Testis (tissue), 2 donors: ENCODE measurements at regions not wholly inside any gene's neighbourhood (a gene's known extent, or its start where the extent isn't known, plus 50 kb on each side); places are given as distances from the start of the nearest gene placed in this dataset.

Source experiments
- DNase-seq: peaks from one replicate; pipeline ENCODE4 v3.0.0-alpha.2; 2019
- H3K27ac ChIP-seq, 2 donors: fragments of 200-600 bp; sonication (generic); one replicate each; pipeline ENCODE4 v1.5.1; 2019
- H3K27me3 ChIP-seq: fragments of 200-600 bp; sonication (generic); one replicate; pipeline ENCODE4 v1.5.1; 2019
- H3K36me3 ChIP-seq: fragments of 200-600 bp; sonication (generic); one replicate; pipeline ENCODE4 v1.5.1; 2017; ENCODE audit warnings: low read depth; ENCODE audit errors: missing control alignments
- H3K4me1 ChIP-seq: fragments of 200-600 bp; sonication (generic); one replicate; pipeline ENCODE4 v1.5.1; 2019
- H3K4me3 ChIP-seq, 2 donors: fragments of 200-600 bp; sonication (generic); one replicate each; pipeline ENCODE4 v1.5.1; 2017 to 2019
- H3K9me3 ChIP-seq: fragments of 200-600 bp; sonication (generic); one replicate; pipeline ENCODE4 v1.5.1; 2017
- POLR2A ChIP-seq: fragments of 450-650 bp; IDR thresholded peaks from one replicate; pipeline ENCODE4 v1.6.1; 2017; ENCODE audit warnings: antibody characterized with exemption, mild to moderate bottlenecking, moderate library complexity
- WGBS, 2 donors: methylation state at CpG; one replicate each; pipeline ENCODE4 v1.1.5; 2018; 5-methylcytosine and 5-hydroxymethylcytosine counted together
- intact Hi-C: fragments of 100-400 bp; cut with DNase I; formaldehyde crosslinking; loops from one replicate; pipeline ENCODE4 v1.15.1; 2023; ENCODE audit warnings: low total_unique reads
- TF ChIP-seq, protein P1 (sequence below), 3 experiments: fragments of 450-650 bp in 2 of 3; fragments of 200-600 bp in 1 of 3; sonication (generic) in 1 of 3; IDR thresholded peaks; one replicate each; pipeline ENCODE4 v1.5.1; 2016 to 2019; ENCODE audit warnings: antibody characterized with exemption in 3 of 3, mild to moderate bottlenecking in 2 of 3, moderate library complexity in 1 of 3

DNA sequence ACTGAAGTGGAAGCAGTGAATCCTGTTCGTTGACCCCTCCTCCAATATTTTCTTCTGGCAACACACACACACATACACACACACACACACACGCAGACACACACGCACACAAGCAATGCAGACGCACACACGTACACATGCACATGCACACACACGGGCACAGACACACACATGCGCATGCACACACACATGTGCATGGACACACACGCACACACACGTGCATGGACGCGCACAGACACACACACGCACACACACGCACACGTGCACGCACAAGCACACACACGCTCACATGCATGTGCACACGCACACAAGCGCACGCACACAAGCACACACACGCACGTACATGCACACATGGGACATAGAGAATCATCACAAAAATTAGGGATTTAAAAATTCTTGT is 488.2 kb upstream of the TPK1 start:
- H3K27me3 ChIP-seq: no peaks in the 10 kb centered on the region
- no peak overlapping the region for H3K27ac ChIP-seq
- 73 to 87% methylated on average over 20 to 21 of the region's 21 CpGs for WGBS, 2 donors
- TF ChIP-seq, protein P1, sequence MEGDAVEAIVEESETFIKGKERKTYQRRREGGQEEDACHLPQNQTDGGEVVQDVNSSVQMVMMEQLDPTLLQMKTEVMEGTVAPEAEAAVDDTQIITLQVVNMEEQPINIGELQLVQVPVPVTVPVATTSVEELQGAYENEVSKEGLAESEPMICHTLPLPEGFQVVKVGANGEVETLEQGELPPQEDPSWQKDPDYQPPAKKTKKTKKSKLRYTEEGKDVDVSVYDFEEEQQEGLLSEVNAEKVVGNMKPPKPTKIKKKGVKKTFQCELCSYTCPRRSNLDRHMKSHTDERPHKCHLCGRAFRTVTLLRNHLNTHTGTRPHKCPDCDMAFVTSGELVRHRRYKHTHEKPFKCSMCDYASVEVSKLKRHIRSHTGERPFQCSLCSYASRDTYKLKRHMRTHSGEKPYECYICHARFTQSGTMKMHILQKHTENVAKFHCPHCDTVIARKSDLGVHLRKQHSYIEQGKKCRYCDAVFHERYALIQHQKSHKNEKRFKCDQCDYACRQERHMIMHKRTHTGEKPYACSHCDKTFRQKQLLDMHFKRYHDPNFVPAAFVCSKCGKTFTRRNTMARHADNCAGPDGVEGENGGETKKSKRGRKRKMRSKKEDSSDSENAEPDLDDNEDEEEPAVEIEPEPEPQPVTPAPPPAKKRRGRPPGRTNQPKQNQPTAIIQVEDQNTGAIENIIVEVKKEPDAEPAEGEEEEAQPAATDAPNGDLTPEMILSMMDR (IDR thresholded peaks at IDR 0.05): no peak
- TF ChIP-seq POLR2A: no peak
- H3K4me3 ChIP-seq: no peak overlapping the region
- DNase-seq: no peak
- no peaks in the 10 kb centered on the region for H3K4me1 ChIP-seq
- H3K36me3 ChIP-seq: no peaks in the 10 kb centered on the region
- intact Hi-C loops: no loop called here
- H3K9me3 ChIP-seq: no peaks in the 10 kb centered on the region

DNA sequence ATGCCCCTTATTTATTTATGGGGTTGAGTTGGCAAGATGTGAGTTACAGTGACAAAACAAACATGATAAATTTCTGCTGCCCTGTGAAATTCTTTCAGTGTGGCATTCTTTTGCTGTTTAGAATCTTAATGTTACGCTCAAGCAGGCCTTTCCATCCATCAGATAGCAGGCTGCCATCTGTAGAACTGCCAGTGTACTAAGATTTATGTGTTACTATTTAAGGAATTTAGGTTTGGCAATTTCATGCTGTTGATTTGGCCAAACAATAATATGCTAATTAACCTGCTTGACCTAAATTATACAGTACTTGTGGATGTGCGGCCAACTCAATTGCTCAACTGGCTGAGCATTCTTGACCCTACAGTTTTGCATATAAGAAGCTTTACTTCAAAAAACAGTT is 477.7 kb upstream of the TPK1 start:
- H3K36me3 ChIP-seq: no peaks in the 10 kb centered on the region
- 64 to 68% methylated on average over 2 of the region's 2 CpGs for WGBS, 2 donors
- no peaks in the 10 kb centered on the region for H3K27me3 ChIP-seq
- no peak for DNase-seq
- no peak overlapping the region for H3K4me3 ChIP-seq
- no peaks in the 10 kb centered on the region for H3K9me3 ChIP-seq
- H3K27ac ChIP-seq: no peak overlapping the region
- TF ChIP-seq, protein P1 (IDR thresholded peaks at IDR 0.05): no peak
- TF ChIP-seq POLR2A: no peak
- no peaks in the 10 kb centered on the region for H3K4me1 ChIP-seq
- intact Hi-C loops: no loop called here

DNA sequence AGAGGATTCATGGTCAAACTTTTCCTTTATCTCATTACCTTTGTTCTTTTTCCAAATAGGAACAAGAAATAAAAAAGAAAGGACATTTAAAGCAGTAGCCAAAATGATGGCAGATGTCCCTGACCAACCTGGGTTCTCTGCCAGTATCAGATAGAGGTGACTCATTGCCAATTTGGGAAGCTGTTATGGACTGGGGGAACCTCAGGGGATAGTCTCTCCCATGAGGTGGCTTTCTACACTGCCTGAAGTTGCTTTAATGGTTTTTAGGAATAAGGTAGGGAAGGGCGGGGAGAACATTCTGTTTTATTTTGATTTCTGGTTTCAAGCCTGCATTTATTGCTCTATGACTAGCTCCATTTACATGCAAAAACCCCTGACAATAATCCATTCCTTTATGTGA is 457.9 kb upstream of the TPK1 start:
- TF ChIP-seq, protein P1 (IDR thresholded peaks at IDR 0.05): no peak
- no peak for TF ChIP-seq POLR2A
- intact Hi-C loops: no loop called here
- no peak overlapping the region for H3K27ac ChIP-seq
- no peak overlapping the region for H3K4me3 ChIP-seq
- H3K27me3 ChIP-seq: no peaks in the 10 kb centered on the region
- no peaks in the 10 kb centered on the region for H3K9me3 ChIP-seq
- no peaks in the 10 kb centered on the region for H3K36me3 ChIP-seq
- DNase-seq: no peak
- WGBS, 2 donors: 71 to 86% methylated on average over 1 of the region's 1 CpG
- no peaks in the 10 kb centered on the region for H3K4me1 ChIP-seq

DNA sequence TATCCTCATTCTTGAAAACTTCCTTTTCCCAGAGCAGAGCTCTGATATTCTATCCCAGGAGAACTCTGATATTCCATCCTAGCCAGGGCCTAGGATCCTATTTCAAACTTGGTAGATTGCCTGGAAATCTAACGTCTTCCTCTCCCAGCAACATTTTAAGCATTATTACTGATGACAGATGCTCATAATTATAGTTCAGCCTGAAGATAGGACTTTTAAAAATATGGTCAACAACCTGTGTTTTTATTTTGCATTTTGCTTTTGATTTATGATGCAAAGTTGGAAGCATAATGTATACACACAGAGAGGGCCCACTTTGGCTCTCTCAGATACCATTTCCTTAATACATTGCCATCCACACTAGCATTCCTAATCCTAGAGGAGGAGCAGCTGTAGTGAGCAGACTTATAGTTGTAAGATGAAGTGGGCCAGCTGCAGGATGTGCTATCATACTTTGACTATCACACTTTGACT is 457.4 kb upstream of the TPK1 start:
- H3K36me3 ChIP-seq: no peaks in the 10 kb centered on the region
- no peak for DNase-seq
- H3K4me1 ChIP-seq: no peaks in the 10 kb centered on the region
- WGBS, 2 donors: 32 to 45% methylated on average over 1 of the region's 1 CpG
- H3K27me3 ChIP-seq: no peaks in the 10 kb centered on the region
- TF ChIP-seq POLR2A: no peak
- TF ChIP-seq, protein P1 (IDR thresholded peaks at IDR 0.05): no peak
- intact Hi-C loops: no loop called here
- H3K9me3 ChIP-seq: no peaks in the 10 kb centered on the region
- H3K27ac ChIP-seq: no peak overlapping the region
- H3K4me3 ChIP-seq: no peak overlapping the region

DNA sequence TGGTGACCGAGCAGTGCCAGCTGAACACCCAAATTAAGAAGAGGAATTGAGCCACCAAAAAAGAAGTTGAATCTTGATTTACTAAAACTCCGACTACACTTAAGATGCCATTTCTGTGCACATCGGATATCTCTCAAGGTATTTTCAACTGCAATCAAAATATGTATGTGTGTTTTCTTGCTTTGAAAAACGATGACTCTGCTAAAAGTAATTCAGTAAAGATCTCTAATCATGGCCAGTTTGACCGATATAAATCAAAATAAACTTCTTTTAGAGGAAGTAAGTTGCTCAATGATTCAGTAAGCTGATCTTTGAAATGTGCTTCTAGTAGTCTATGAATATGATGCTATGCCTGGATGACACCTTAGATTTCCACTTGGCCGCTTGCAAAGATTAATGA is 453.5 kb upstream of the TPK1 start:
- Histone ChIP-seq H3K9me3 (no peaks in the 10 kb centered on the region), H3K4me3 (no peak overlapping the region), H3K27me3 (no peaks in the 10 kb centered on the region), H3K36me3 (no peaks in the 10 kb centered on the region), H3K4me1 (no peaks in the 10 kb centered on the region), H3K27ac (no peak overlapping the region)
- no peak for TF ChIP-seq POLR2A
- TF ChIP-seq, protein P1 (IDR thresholded peaks at IDR 0.05): no peak
- intact Hi-C loops: no loop called here
- 62 to 64% methylated on average over 6 of the region's 6 CpGs for WGBS, 2 donors
- DNase-seq: no peak
